ENCODE measurements at regions not wholly inside any gene's neighbourhood (a gene's known extent, or its start where the extent isn't known, plus 50 kb on each side); places are given as distances from the start of the nearest gene placed in this dataset.

GRCh38 chr14:36462890-36463289, 57.1 kb downstream of the NKX2-1 start:
- TF ChIP-seq CTCF (IDR thresholded peaks at IDR 0.05; ENCODE audit: poor library complexity, severe bottlenecking): no peak
- TF ChIP-seq EP300 (conservative IDR thresholded peaks at IDR 0.05; ENCODE audit: poor library complexity, severe bottlenecking): no peak
